Subcutaneous abdominal adipose tissue (tissue), 5 donors: ENCODE measurements at regions not wholly inside any gene's neighbourhood (a gene's known extent, or its start where the extent isn't known, plus 50 kb on each side); places are given as distances from the start of the nearest gene placed in this dataset.
"Not testable (repeated sequence)": the region's sequence is repeated elsewhere in the genome, so short reads cannot be mapped to it uniquely, and the experiment has no call there.

Experiments used
- H3K27ac ChIP-seq: one replicate; pipeline ENCODE4 v1.7.0; 2013; ENCODE audit warnings: low read depth, mild to moderate bottlenecking, inconsistent platforms, low read length, moderate library complexity
- H3K27me3 ChIP-seq, 5 donors: one replicate each; pipeline ENCODE4 v1.7.0; 2013; ENCODE audit warnings: low read length in 5 of 5, inconsistent platforms in 1 of 5; ENCODE audit not compliant: control insufficient read depth in 5 of 5, insufficient read depth in 4 of 5
- H3K36me3 ChIP-seq, 5 donors: one replicate each; pipeline ENCODE4 v1.7.0; 2013; ENCODE audit warnings: low read length in 5 of 5; ENCODE audit not compliant: control insufficient read depth in 5 of 5, insufficient read depth in 5 of 5
- H3K4me1 ChIP-seq, 5 donors: one replicate each; pipeline ENCODE4 v1.7.0; 2013; ENCODE audit warnings: low read length in 5 of 5, mild to moderate bottlenecking in 3 of 5, moderate library complexity in 1 of 5; ENCODE audit not compliant: control insufficient read depth in 5 of 5, insufficient read depth in 5 of 5
- H3K4me3 ChIP-seq, 5 donors: one replicate each; pipeline ENCODE4 v1.7.0; 2013; ENCODE audit warnings: low read length in 5 of 5, low read depth in 1 of 5
- H3K9ac ChIP-seq, 5 donors: one replicate each; pipeline ENCODE4 v1.7.0; 2013; ENCODE audit warnings: low read length in 5 of 5, mild to moderate bottlenecking in 4 of 5, moderate library complexity in 3 of 5
- H3K9me3 ChIP-seq, 5 donors: one replicate each; pipeline ENCODE4 v1.7.0; 2013; ENCODE audit warnings: low read length in 5 of 5; ENCODE audit not compliant: control insufficient read depth in 5 of 5
- donor health status: healthy.
- donor health status: healthy.
- donor health status: healthy.
- donor health status: healthy.
- donor health status: healthy.

DNA sequence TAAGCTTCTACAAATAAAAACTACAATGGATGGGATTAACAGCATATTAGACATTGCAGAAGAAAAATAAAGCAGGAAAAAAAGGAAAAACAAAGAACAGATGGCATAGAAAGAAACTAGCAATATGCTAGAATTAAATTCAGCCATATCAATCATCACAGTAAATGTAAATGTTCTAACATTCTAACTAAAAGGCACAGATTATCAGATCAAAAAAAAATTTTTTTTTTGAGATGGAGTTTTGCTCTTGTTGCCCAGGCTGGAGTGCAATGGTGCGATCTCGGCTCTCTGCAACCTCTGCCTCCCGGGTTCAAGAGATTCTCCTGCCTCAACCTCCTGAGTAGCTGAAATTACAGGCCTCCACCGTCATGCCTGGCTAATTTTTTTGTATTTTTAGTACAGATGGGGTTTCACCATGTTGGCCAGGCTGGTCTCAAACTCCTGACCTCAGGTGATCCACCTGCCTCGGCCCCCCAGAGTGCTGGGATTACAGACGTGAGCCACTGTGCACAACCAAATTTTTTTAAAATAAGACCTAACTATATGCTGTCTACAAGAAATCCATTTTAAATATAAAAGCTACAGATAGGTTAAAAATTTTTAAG, 50.7 kb upstream of the GATA2 start:
- not testable (repeated sequence) for H3K27ac ChIP-seq, H3K36me3 ChIP-seq, H3K27me3 ChIP-seq, H3K4me3 ChIP-seq, H3K9ac ChIP-seq
- peaks cover 4 to 14% (median 12%) of the 10 kb centered on the region in 5 donors for H3K9me3 ChIP-seq
- H3K4me1 ChIP-seq, result peaks cover 0 to 11% (median 2%) of the 10 kb centered on the region in 5 donors
